HG02642 (cell line): ENCODE measurements at regions not wholly inside any gene's neighbourhood (a gene's known extent, or its start where the extent isn't known, plus 50 kb on each side); places are given as distances from the start of the nearest gene placed in this dataset.

ENCODE experiments used
- ATAC-seq: cut with Tn5 transposase; IDR thresholded peaks from one replicate; pipeline ENCODE4 v1.9.1; 2021; ENCODE audit warnings: mild to moderate bottlenecking; ENCODE audit not compliant: unreplicated experiment, poor library complexity

DNA sequence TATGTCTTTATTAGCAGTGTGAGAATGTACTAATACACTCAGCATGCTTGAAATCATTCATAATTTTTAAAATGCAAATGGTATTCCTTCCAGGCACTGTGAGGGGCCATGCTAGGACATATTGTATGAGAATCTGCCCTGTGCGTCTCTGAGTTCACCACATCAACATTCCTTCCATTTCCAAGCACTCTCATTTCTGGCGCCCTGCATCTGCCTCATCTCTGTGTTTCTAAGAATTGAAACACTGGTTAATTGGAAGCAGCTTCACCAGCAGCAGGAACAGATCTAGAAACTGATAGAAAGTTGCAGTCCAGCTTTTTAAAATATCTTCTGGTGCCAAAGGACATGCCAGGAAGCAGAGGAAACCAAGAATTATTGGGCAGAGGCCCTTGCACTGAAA is 555.9 kb upstream of the DPP6 start:
- no peak for ATAC-seq

DNA sequence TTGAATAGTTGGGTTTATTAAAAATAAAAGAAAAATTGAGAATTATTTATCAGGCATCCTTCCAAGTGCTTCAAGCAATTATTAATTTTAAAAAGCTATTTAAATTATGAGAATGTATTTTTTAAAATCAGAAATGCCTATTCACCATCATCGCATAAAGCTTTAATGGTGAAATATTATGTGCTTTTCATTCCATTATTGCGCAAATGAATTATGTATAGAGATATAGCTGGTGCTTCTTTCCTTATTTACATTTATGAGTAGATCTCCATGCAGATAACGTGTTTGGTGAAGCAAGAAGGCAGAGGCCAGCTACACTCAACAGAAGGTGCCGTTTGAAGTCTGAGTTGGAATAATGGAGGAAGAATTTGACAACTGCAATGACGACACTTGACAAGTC is 549.1 kb upstream of the DPP6 start:
- ATAC-seq, result no peak

DNA sequence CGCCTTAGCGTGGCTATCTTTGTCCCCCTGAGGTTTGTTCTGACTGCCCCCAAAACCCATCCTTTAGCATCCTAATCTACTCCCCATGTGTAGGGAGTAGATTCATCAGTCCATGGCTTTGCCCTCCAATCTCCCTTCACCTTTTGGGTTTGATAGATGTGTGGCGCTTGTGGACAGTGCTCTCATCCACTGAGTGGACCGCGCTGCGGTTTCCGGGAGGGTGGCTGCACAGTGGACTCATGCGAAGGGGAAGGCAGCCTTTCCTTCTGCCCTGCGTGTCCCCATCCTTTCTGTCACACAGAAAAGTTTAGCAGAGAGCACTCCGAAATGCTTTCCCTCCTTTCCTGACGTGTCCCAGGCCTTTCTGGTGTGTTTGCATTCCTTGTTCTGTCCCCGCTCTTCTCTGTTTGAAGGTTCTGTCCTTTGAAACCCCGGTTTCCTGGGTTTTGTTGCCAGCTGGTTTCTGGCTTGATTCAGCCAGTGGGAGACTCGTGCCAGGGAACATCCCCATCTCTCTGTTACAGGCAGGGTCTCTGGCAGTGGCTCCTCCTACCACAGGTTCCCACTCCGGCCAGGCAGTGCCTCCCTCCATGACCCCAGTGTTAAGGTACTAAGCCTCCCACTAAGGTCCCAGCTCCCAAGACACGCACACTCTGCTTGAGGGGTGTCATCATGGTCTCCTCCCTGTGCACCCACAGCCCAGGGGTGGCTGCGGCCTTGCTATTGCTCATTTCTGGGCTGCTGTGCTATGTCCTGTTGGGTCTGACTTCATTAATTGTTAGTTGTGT is 547.7 kb upstream of the DPP6 start:
- ATAC-seq, result no peak

- ATAC-seq, result no peak
These were observed 544.3 kb upstream of the DPP6 start for GRCh38 chr7:153507885-153508284.

GRCh38 chr7:153509768-153510167 is 542.4 kb upstream of the DPP6 start:
- ATAC-seq, result no peak

DNA sequence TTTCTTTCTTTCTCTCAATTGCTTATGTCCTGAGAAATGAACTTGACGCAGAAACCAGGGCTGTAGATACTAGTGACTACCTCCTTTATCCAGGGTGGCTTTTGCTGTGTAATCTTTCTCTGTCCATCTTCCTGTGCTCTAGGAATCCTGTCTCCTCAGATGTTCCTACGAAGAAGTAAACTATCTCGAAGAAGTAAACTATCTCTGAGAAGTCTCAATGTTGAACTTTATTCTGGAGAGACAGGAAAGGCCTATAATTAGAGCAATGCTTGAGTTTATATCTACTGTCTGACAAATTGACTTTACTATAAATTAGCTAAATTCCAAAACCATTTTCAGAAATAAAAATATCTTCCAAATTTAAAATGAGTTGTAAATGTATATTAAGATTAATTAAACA is 541.5 kb upstream of the DPP6 start:
- no peak for ATAC-seq

DNA sequence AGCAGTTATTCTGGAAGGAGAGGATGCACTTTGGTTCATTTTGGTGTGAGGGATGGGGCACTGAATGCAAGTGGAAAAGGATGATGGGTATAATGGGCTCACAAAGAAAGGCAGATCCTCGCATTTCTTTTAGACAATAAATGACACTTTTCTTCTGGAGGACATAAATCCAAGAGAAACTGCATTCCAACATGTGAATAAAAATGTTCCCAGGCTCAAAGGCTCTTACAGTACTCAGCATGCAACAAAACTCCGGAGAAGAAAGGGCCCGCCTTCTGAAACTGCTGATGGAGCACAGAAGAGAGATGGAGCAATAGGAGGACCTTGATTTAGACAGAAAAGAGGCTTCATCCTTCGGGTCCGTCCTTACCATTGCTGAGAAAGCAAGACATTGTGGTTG is 538.2 kb upstream of the DPP6 start:
- no peak for ATAC-seq

GRCh38 chr7:153515359-153515758 is 536.8 kb upstream of the DPP6 start:
- no peak for ATAC-seq

DNA sequence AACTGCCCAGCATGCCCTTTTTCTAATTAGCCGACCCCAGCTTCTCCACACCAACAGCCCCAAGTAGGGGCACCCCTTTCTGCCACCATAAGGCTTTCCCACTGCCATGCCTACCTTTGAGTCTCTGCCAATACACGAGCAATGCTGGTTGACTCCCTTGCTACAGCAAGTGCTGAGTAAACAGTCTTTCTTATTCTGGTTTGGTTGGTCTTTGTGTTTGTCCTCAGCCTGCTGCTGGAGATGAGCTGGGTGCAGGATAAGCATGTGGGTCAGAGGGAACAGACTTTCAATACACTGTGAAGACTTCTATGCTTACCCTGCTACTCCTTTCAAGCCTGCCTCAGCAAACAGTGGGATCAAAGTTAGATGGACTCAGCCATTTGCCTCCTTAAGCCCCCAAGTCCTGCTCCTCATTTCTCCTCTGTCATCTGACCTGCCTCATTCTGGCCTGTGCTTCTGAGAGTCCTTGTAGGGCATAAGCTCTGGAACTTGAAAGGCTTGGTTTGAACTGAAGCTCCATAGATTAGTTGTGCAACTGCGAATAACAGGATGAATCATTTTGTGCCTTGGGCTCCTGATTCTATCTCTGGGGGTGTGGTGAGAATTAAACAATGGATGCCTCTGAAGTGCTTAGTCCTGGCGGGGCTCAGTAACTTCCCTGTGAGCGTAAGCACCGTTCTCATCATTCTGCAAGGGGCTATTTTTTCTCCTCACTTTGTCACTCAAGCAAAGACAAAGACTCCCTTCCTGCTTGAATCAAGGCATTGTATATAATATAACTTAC is 533.8 kb upstream of the DPP6 start:
- no peak for ATAC-seq

- ATAC-seq, result no peak
These were observed 530.8 kb upstream of the DPP6 start for GRCh38 chr7:153521370-153521769.

DNA sequence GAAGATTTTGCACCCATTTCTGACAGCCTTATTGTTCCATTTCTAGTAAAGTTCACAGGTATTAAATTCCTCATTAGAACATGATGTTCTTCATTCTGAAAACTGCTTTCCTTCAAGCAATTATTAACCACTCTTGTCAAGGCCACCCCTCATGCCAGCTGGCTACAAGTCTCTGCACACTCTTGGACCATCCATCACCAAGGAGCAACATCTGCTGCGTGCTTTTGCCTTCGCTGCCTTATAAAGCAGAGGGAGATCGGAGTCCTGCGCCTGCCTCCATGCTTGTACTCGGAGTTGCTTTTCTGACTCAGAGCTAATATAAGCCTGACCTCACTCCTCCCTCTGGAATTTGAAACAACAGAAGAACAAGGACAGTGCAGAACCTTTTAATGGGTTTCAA is 529.9 kb upstream of the DPP6 start:
- ATAC-seq, result no peak

DNA sequence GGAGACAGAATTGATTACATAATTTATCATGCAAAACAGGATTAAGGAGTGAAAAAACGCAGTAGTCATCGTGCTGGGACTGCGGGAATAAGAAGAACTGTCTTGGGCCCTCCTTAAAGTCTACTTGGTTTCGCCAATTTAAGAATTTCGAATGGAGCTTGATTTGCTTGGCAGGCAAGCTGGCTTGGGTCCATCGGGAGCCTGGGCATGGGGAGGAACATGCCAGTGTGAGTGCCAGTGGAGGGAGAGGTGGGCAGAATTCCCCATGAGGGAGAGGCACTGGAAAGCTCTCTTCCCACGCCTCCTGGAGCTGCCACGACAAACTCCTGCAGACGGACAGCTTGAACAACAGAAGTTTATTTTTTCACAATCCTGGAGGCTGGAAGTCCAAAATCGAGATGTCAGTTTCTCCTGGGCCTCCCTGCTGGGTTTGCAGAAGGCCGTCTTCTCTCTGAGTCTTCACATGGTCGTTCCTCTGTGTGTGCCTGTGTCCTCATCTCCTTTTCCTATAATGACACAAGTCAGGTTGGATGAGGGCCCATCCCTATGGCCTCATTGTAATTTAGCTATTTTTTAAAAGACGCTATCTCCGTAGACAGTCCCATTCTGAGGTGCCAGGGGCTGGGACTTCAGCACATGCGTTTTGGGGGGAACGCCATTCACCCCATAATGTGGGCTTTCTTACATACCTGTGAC is 528.7 kb upstream of the DPP6 start:
- no peak for ATAC-seq

DNA sequence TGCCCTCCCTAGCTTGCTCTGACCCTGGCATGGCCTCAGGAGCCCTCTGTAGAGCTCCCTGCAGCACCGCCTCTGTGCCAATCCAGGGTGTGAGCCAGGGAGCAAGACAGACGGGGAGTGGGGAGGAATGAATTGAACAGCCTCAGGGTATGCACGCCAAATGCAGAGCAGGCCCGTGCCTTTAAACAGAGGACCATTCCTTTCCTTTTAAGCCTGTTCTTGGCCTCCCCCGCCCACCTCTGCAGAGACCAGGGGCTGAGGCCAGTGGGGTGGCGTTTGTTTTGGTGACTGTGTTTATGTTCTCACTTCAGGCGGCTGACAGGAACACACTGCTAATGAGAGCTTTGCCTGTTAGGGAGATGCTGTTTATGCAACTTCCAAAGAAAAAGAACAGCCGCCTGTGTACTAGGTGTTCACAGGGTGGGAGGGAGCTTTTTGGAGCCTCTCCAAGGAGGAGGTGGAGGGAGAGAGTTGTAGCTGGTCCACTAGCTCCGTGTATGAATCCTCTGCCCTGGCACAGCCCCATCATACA is 528.1 kb upstream of the DPP6 start:
- ATAC-seq, result no peak

GRCh38 chr7:153529100-153529499 is 523.1 kb upstream of the DPP6 start:
- no peak for ATAC-seq

- ATAC-seq, result no peak
These were observed 522.5 kb upstream of the DPP6 start for GRCh38 chr7:153529651-153530165.

GRCh38 chr7:153530441-153530840 is 521.8 kb upstream of the DPP6 start:
- no peak for ATAC-seq

GRCh38 chr7:153532326-153532725 is 519.9 kb upstream of the DPP6 start:
- no peak for ATAC-seq

DNA sequence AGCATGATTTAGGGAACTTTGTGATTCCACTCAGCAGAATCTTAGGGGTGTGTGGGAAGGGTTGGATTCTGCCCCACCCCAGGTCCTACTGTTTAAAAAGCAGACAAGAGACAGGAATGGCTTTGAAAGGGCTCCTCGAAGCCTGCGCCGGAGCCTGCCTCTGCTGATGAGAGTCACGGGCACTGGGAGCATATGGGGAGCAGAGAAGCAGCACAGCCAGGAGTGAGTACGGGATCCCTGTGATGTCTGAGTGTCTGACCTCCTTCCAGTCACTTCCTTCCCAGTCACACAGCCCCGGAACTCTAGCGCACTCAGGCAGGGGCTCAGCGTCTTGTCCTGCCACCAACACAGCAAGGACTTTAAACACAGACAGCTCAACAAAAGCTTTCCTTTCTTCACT is 514.9 kb upstream of the DPP6 start:
- ATAC-seq, result no peak

- no peak for ATAC-seq
These were observed 510.3 kb upstream of the DPP6 start for GRCh38 chr7:153541903-153542302.

DNA sequence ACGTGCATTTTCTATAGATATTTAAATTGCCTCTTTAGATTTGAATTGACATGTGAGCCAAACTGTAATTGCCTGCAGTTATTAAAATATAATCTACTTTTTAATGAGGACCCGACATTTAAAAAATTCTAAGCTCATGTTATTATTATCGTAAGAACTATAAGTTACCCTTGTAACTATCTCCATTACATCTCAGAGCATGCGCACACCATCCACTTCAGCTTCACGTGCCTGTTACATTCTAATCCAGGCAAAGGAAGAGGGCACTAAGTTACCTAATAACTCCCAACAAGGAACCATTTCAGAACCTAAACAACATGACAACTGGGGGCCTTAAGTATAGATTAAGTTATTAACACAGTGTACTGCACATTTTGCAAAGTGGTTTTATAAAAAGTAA is 509.0 kb upstream of the DPP6 start:
- no peak for ATAC-seq

- ATAC-seq, result no peak
These were observed 502.0 kb upstream of the DPP6 start for GRCh38 chr7:153550173-153550572.
